Fibroblast of lung (primary cell): ENCODE measurements at regions not wholly inside any gene's neighbourhood (a gene's known extent, or its start where the extent isn't known, plus 50 kb on each side); places are given as distances from the start of the nearest gene placed in this dataset.
"Not testable (repeated sequence)": the region's sequence is repeated elsewhere in the genome, so short reads cannot be mapped to it uniquely, and the experiment has no call there.

Source experiments
- DNase-seq, 2 donors: peaks; one replicate each; pipeline versions ENCODE4 v3.0.0 to v3.0.0-alpha.2; 2010; ENCODE audit warnings: low read depth in 2 of 2
- H2AFZ ChIP-seq: 2 replicates; pipeline ENCODE4 v1.5.1; 2012; ENCODE audit warnings: low read length, control low read depth, inconsistent platforms
- H3K27ac ChIP-seq: 2 replicates; pipeline ENCODE4 v1.5.1; 2011; ENCODE audit warnings: low read length, control low read depth; ENCODE audit not compliant: insufficient read depth
- H3K27me3 ChIP-seq: 2 replicates; pipeline ENCODE4 v1.5.1; 2011; ENCODE audit warnings: mild to moderate bottlenecking, low read length; ENCODE audit not compliant: control insufficient read depth, insufficient read depth
- H3K36me3 ChIP-seq: 2 replicates; pipeline ENCODE4 v1.5.1; 2011; ENCODE audit warnings: low read length; ENCODE audit not compliant: control insufficient read depth, insufficient read depth
- H3K4me1 ChIP-seq: 2 replicates; pipeline ENCODE4 v1.5.1; 2011; ENCODE audit warnings: low read length; ENCODE audit not compliant: control insufficient read depth, insufficient read depth; ENCODE audit errors: extremely low read depth
- H3K4me2 ChIP-seq: 2 replicates; pipeline ENCODE4 v1.5.1; 2011; ENCODE audit warnings: low read length, control low read depth; ENCODE audit not compliant: insufficient read depth; ENCODE audit errors: extremely low read depth
- H3K4me3 ChIP-seq, 4 experiments: fragments of 200-600 bp in 1 of 4; sonication (generic) in 1 of 4; replicated peaks in 1 of 4; 2 replicates each; pipeline ENCODE4 v1.5.1; 2011 to 2016; ENCODE audit warnings: low read length in 4 of 4, low read depth in 3 of 4, mild to moderate bottlenecking in 3 of 4, control low read depth in 2 of 4, inconsistent platforms in 1 of 4, mixed read lengths in 1 of 4; ENCODE audit not compliant: insufficient read depth in 1 of 4; ENCODE audit errors: control extremely low read depth in 1 of 4
- H3K79me2 ChIP-seq: 2 replicates; pipeline ENCODE4 v1.5.1; 2012; ENCODE audit warnings: mild to moderate bottlenecking, low read length, inconsistent platforms; ENCODE audit not compliant: control insufficient read depth, insufficient read depth
- H3K9ac ChIP-seq: 2 replicates; pipeline ENCODE4 v1.5.1; 2011; ENCODE audit warnings: mild to moderate bottlenecking, low read length, control low read depth; ENCODE audit not compliant: insufficient read depth
- H3K9me3 ChIP-seq: 2 replicates; pipeline ENCODE4 v1.5.1; 2012; ENCODE audit warnings: low read depth, low read length; ENCODE audit not compliant: control insufficient read depth, insufficient read depth
- H4K20me1 ChIP-seq: 2 replicates; pipeline ENCODE4 v1.5.1; 2011; ENCODE audit warnings: low read length; ENCODE audit not compliant: control insufficient read depth, insufficient read depth; ENCODE audit errors: extremely low read depth
- CTCF ChIP-seq, 2 donors: IDR thresholded peaks in 1 of 2; conservative IDR thresholded peaks in 1 of 2; 1 replicate in 1 of 2; 2 replicates in 1 of 2; pipeline ENCODE4 v1.5.1; 2011 to 2012; ENCODE audit warnings: low read length in 2 of 2, control low read depth in 1 of 2, inconsistent platforms in 1 of 2, low read depth in 1 of 2, mild to moderate bottlenecking in 1 of 2
- EZH2 ChIP-seq: IDR thresholded peaks from 2 replicates; pipeline ENCODE4 v1.5.1; 2012; ENCODE audit warnings: low read length, control low read depth, mild to moderate bottlenecking; ENCODE audit errors: missing control alignments

GRCh38 chr6:80872199-80872950 lies 765.9 kb downstream of the BCKDHB start:
- Histone ChIP-seq H3K4me1 (no peaks in the 10 kb centered on the region), H4K20me1 (no peaks in the 10 kb centered on the region), H3K4me2 (no peak overlapping the region), H3K27ac (no peak overlapping the region), H2AFZ (no peak overlapping the region), H3K36me3 (no peaks in the 10 kb centered on the region), H3K27me3 (no peaks in the 10 kb centered on the region), H3K79me2 (no peaks in the 10 kb centered on the region), H3K9ac (no peak overlapping the region), H3K9me3 (no peaks in the 10 kb centered on the region), H3K4me3 (no peak overlapping the region)
- TF ChIP-seq CTCF (conservative IDR thresholded peaks at IDR 0.05 in 1 of 2, IDR thresholded peaks at IDR 0.05 in 1 of 2; ENCODE audit: low read depth in 1 of 2, low read length in 2 of 2) (no peak), EZH2 (no peak)
- DNase-seq: peak in 1 of 2 donors; percentile 1

DNA sequence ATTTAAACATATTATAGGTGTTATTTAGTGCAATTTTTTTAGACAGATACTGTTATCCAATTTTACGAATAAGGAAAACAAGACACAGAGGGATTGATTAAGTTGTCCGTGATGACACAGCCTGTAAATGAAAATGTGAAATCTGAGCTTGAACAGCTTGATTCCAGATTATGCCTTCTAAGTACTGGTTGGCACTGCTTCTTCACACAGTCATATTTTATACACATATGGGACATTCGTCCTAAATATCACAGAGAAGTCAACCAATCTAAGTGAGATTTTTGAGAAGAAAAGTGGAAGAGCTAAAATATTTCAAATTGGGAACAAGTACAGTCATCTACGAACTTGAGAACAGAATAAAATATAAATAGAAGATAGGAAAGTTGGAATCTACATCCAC lies 756.3 kb downstream of the BCKDHB start:
- no peak for DNase-seq
- no peak for TF ChIP-seq CTCF (conservative IDR thresholded peaks at IDR 0.05 in 1 of 2, IDR thresholded peaks at IDR 0.05 in 1 of 2; ENCODE audit: low read depth in 1 of 2, low read length in 2 of 2)
- TF ChIP-seq EZH2: no peak
- H3K27me3 ChIP-seq: no peaks in the 10 kb centered on the region

DNA sequence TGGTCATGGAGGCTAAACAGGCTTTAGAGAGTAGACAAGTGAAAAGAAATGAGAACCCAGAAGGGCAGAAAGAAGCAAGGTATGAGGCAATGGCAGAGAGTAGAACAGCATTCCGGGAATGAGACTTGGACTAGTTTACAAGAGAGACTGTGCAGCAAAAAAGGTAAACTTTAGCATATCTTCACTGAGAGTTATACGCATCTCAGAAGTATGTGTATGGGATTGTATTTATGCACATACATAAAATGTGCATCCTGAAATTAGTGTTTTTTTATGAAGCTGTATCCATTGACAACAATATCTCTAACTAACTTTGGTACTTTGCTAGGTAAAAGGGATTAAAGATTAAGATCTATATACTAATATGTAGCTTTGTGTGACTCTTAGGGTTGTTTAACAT lies 753.6 kb downstream of the BCKDHB start:
- Histone ChIP-seq H3K4me3 (no peak overlapping the region), H2AFZ (no peak overlapping the region), H3K4me2 (no peak overlapping the region), H3K27ac (no peak overlapping the region), H3K4me1 (no peaks in the 10 kb centered on the region), H3K36me3 (no peaks in the 10 kb centered on the region), H3K9me3 (no peaks in the 10 kb centered on the region), H3K79me2 (no peaks in the 10 kb centered on the region), H3K9ac (no peak overlapping the region), H3K27me3 (no peaks in the 10 kb centered on the region), H4K20me1 (no peaks in the 10 kb centered on the region)
- no peak for TF ChIP-seq CTCF (conservative IDR thresholded peaks at IDR 0.05 in 1 of 2, IDR thresholded peaks at IDR 0.05 in 1 of 2; ENCODE audit: low read depth in 1 of 2, low read length in 2 of 2)
- TF ChIP-seq EZH2: no peak
- DNase-seq: no peak

More for the DNA sequence above, 756.3 kb downstream of the BCKDHB start:
- Histone ChIP-seq H3K27ac (no peak overlapping the region), H3K9me3 (no peaks in the 10 kb centered on the region), H4K20me1 (no peaks in the 10 kb centered on the region), H3K79me2 (no peaks in the 10 kb centered on the region), H3K9ac (no peak overlapping the region), H3K36me3 (no peaks in the 10 kb centered on the region), H3K4me3 (no peak overlapping the region), H2AFZ (peak overlapping the region; percentile 48), H3K4me2 (no peak overlapping the region), H3K4me1 (no peaks in the 10 kb centered on the region)

- H3K27me3 ChIP-seq, DNase-seq, H3K36me3 ChIP-seq, H3K4me2 ChIP-seq, H3K27ac ChIP-seq, H3K4me1 ChIP-seq, H3K9ac ChIP-seq, H4K20me1 ChIP-seq, H3K9me3 ChIP-seq, H3K79me2 ChIP-seq, H2AFZ ChIP-seq, H3K4me3 ChIP-seq: not testable (repeated sequence)
Measured at GRCh38 chr6:80847973-80848372, 741.5 kb downstream of the BCKDHB start.
